SH-SY5Y (cell line): ENCODE measurements at regions not wholly inside any gene's neighbourhood (a gene's known extent, or its start where the extent isn't known, plus 50 kb on each side); places are given as distances from the start of the nearest gene placed in this dataset.

Experiments used
- GATA2 ChIP-seq: IDR thresholded peaks from 2 replicates; pipeline ENCODE4 v1.6.1; 2011; ENCODE audit warnings: mild to moderate bottlenecking, low read depth, low read length
- GATA3 ChIP-seq: IDR thresholded peaks from 2 replicates; pipeline ENCODE4 v1.6.1; 2011; ENCODE audit warnings: low read depth, mild to moderate bottlenecking, low read length, moderate library complexity

GRCh38 chr3:72343078-72343477, 505.2 kb downstream of the SHQ1 start:
- no peak for TF ChIP-seq GATA2
- TF ChIP-seq GATA3, result no peak
